Tibial nerve (tissue), 4 donors: ENCODE measurements at regions not wholly inside any gene's neighbourhood (a gene's known extent, or its start where the extent isn't known, plus 50 kb on each side); places are given as distances from the start of the nearest gene placed in this dataset.

Experiments used
- DNase-seq, 2 donors: peaks; one replicate each; pipeline ENCODE4 v3.0.0-alpha.2; 2019; ENCODE audit warnings: low spot score in 2 of 2
- H3K27ac ChIP-seq, 4 donors: fragments of 200-600 bp; sonication (generic) in 3 of 4; one replicate each; pipeline ENCODE4 v1.5.1; 2017 to 2019; ENCODE audit warnings: mild to moderate bottlenecking in 1 of 4
- H3K27me3 ChIP-seq, 2 donors: fragments of 200-600 bp; sonication (generic) in 1 of 2; one replicate each; pipeline versions ENCODE4 v1.5.1 to v1.6.0; 2017 to 2019
- H3K36me3 ChIP-seq, 3 donors: fragments of 200-600 bp; sonication (generic); one replicate each; pipeline ENCODE4 v1.5.1; 2018 to 2019
- H3K4me1 ChIP-seq, 4 donors: fragments of 200-600 bp; sonication (generic) in 3 of 4; one replicate each; pipeline ENCODE4 v1.5.1; 2017 to 2019
- H3K4me3 ChIP-seq, 4 donors: fragments of 200-600 bp; sonication (generic) in 3 of 4; one replicate each; pipeline ENCODE4 v1.5.1; 2017 to 2019; ENCODE audit warnings: mild to moderate bottlenecking in 1 of 4, moderate library complexity in 1 of 4
- H3K9me3 ChIP-seq, 4 donors: fragments of 200-600 bp; sonication (generic) in 3 of 4; one replicate each; pipeline ENCODE4 v1.5.1; 2017 to 2019
- EP300 ChIP-seq, 2 donors: sonication (generic); formaldehyde crosslinking; IDR thresholded peaks; one replicate each; pipeline ENCODE4 v1.6.1; 2017; ENCODE audit warnings: antibody characterized with exemption in 2 of 2, mild to moderate bottlenecking in 1 of 2
- POLR2A ChIP-seq, 2 donors: fragments of 450-650 bp; IDR thresholded peaks; one replicate each; pipeline ENCODE4 v1.6.1; 2017; ENCODE audit warnings: antibody characterized with exemption in 2 of 2, mild to moderate bottlenecking in 2 of 2, moderate library complexity in 2 of 2
- WGBS, 2 donors: methylation state at CpG; one replicate each; pipeline ENCODE4 v1.1.5; 2018; 5-methylcytosine and 5-hydroxymethylcytosine counted together
- TF ChIP-seq, protein P1 (sequence below), 5 experiments: fragments of 200-600 bp in 3 of 5; fragments of 450-650 bp in 2 of 5; sonication (generic) in 3 of 5; IDR thresholded peaks; one replicate each; pipeline ENCODE4 v1.5.1; 2016 to 2019; ENCODE audit warnings: antibody characterized with exemption in 5 of 5, mild to moderate bottlenecking in 3 of 5, moderate library complexity in 2 of 5

DNA sequence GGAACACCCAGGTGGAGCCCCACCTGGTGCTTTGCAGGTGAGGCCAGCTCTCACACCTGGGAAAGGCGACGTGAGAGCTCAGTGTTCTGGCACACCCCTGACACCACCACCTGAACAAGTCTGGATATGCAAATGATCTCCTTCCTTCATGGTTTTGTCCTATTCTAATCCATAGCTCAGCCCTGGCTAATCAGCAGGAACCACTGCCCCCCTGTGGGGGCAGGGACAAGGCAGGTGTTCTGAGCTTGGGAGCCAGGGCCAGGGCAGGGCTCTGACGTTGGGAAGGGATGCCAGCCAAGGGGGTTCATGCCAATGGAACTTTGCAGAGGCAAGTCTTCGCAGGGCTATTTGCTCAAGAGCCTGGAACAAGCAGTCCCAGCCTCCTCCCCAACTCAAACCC lies 144.2 kb downstream of the TRIM29 start:
- TF ChIP-seq, protein P1, sequence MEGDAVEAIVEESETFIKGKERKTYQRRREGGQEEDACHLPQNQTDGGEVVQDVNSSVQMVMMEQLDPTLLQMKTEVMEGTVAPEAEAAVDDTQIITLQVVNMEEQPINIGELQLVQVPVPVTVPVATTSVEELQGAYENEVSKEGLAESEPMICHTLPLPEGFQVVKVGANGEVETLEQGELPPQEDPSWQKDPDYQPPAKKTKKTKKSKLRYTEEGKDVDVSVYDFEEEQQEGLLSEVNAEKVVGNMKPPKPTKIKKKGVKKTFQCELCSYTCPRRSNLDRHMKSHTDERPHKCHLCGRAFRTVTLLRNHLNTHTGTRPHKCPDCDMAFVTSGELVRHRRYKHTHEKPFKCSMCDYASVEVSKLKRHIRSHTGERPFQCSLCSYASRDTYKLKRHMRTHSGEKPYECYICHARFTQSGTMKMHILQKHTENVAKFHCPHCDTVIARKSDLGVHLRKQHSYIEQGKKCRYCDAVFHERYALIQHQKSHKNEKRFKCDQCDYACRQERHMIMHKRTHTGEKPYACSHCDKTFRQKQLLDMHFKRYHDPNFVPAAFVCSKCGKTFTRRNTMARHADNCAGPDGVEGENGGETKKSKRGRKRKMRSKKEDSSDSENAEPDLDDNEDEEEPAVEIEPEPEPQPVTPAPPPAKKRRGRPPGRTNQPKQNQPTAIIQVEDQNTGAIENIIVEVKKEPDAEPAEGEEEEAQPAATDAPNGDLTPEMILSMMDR (IDR thresholded peaks at IDR 0.05), result no peak
- TF ChIP-seq EP300 (IDR thresholded peaks at IDR 0.05), result no peak
- Histone ChIP-seq H3K27ac (no peak overlapping the region), H3K4me1 (no peaks in the 10 kb centered on the region), H3K27me3 (peaks cover 0 to 5% of the 10 kb centered on the region in 2 donors), H3K4me3 (no peak overlapping the region), H3K36me3 (no peaks in the 10 kb centered on the region), H3K9me3 (no peaks in the 10 kb centered on the region)
- 74 to 83% methylated on average over 4 of the region's 4 CpGs for WGBS, 2 donors
- DNase-seq, result no peak

DNA sequence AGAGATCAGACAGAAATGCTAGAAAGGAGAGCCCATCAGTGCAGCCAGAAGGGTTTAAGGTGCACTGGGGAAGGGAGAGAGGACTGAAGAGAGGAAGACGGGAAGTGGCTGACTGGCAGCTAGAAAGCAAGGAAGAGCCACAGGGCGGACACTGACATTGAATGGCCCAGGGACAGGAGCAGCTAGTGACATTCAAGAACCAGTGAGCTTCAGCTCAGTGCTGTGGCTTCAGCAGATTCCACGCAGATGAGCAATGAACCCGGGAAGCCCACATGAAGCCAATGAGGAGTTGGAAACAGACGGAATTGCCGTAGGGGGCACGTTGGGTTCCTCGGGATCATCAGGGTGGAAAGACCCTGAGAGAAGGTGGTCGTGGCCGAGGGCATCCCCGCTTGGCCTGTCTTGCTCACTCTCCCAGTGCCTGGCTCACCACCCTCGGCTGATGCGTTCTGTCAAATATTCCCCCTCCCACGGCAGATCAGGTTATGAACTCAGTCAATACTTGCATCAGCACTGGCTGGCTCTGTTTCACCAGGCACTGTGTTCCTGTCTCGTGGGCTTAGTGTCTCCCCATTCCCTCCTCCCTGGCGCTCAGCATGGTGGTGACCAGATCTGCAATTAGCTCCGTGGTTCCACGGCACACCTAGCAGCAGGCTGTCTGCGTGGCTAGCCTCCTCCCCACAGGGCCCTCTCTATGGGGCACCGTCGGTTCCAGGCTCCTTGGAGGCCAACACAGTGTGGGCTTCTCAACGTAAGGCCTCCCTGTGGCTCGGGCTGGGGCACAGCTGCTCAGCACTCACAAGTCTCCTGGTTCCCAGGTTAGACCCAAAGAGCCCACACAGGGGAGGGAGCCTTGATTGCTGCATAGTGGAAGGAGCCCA lies 145.5 kb downstream of the TRIM29 start:
- TF ChIP-seq, protein P1 (IDR thresholded peaks at IDR 0.05), result no peak
- TF ChIP-seq POLR2A (IDR thresholded peaks at IDR 0.05), result no peak
- TF ChIP-seq EP300 (IDR thresholded peaks at IDR 0.05), result no peak

DNA sequence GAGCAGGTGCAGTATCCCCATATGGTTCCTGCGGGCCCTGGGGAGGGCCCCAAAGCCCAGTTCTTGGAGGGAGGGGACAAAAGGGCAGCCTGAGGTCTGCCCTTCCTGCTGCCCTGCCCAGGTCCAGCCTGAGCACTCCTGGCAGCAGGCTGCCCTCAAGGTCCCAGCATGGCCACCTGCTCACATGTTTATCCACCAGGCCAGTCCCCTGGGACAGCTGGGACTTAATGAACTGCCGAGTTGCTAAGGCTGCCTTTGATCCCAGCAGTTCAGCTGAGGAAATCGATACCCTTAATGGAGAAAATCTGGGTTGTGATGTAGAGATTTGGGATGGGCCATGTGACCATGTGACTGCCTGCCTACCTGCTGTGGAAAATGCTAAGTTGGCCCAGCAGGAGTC lies 146.2 kb downstream of the TRIM29 start:
- no peak overlapping the region for H3K27ac ChIP-seq
- 75 to 78% methylated on average over 2 to 3 of the region's 3 CpGs for WGBS, 2 donors
- no peaks in the 10 kb centered on the region for H3K4me1 ChIP-seq
- H3K36me3 ChIP-seq, result no peaks in the 10 kb centered on the region
- no peaks in the 10 kb centered on the region for H3K9me3 ChIP-seq
- no peak for DNase-seq
- TF ChIP-seq, protein P1 (IDR thresholded peaks at IDR 0.05), result no peak
- TF ChIP-seq POLR2A (IDR thresholded peaks at IDR 0.05), result no peak
- TF ChIP-seq EP300 (IDR thresholded peaks at IDR 0.05), result no peak
- no peaks in the 10 kb centered on the region for H3K27me3 ChIP-seq
- H3K4me3 ChIP-seq, result no peak overlapping the region

More for the DNA sequence above, 145.5 kb downstream of the TRIM29 start:
- DNase-seq, result no peak
- 84 to 88% methylated on average over 17 to 23 of the region's 23 CpGs for WGBS, 2 donors
- Histone ChIP-seq H3K36me3 (no peaks in the 10 kb centered on the region), H3K27me3 (peaks cover 0 to 3% of the 10 kb centered on the region in 2 donors), H3K9me3 (no peaks in the 10 kb centered on the region), H3K27ac (no peak overlapping the region), H3K4me3 (no peak overlapping the region), H3K4me1 (no peaks in the 10 kb centered on the region)

- TF ChIP-seq, protein P1 (IDR thresholded peaks at IDR 0.05), result no peak
- TF ChIP-seq EP300 (IDR thresholded peaks at IDR 0.05) (no peak), POLR2A (IDR thresholded peaks at IDR 0.05) (no peak)
- H3K4me1 ChIP-seq, result no peaks in the 10 kb centered on the region
- H3K36me3 ChIP-seq, result no peaks in the 10 kb centered on the region
- H3K27me3 ChIP-seq, result no peaks in the 10 kb centered on the region
- DNase-seq, result no peak
- H3K9me3 ChIP-seq, result no peaks in the 10 kb centered on the region
- no peak overlapping the region for H3K4me3 ChIP-seq
- H3K27ac ChIP-seq, result no peak overlapping the region
- WGBS, 2 donors, result 85 to 86% methylated on average over 4 of the region's 4 CpGs
These were observed 146.9 kb downstream of the TRIM29 start for GRCh38 chr11:119991022-119991404.

GRCh38 chr11:119990309-119991021 lies 147.4 kb downstream of the TRIM29 start:
- TF ChIP-seq POLR2A (IDR thresholded peaks at IDR 0.05), result no peak
- TF ChIP-seq, protein P1 (IDR thresholded peaks at IDR 0.05), result no peak
- no peak for TF ChIP-seq EP300 (IDR thresholded peaks at IDR 0.05)
- 47 to 62% methylated on average over 6 of the region's 6 CpGs for WGBS, 2 donors

More at GRCh38 chr11:119990309-119991021, 147.4 kb downstream of the TRIM29 start:
- Histone ChIP-seq H3K27me3 (no peaks in the 10 kb centered on the region), H3K4me1 (no peaks in the 10 kb centered on the region), H3K27ac (no peak overlapping the region), H3K9me3 (no peaks in the 10 kb centered on the region), H3K4me3 (no peak overlapping the region), H3K36me3 (no peaks in the 10 kb centered on the region)
- no peak for DNase-seq
